Stimulated activated CD8-positive, alpha-beta memory T cell treated with anti-CD3 and anti-CD28 coated beads, Interleukin-15, amount 100 ng/mL, for 1 hour (primary cell): ENCODE measurements at regions not wholly inside any gene's neighbourhood (a gene's known extent, or its start where the extent isn't known, plus 50 kb on each side); places are given as distances from the start of the nearest gene placed in this dataset.

Experiments
- DNase-seq: peaks from one replicate; pipeline ENCODE4 v3.0.0-alpha.2; 2020; ENCODE audit warnings: low read depth

- no peak for DNase-seq
These were observed 611.6 kb upstream of the CADM1 start for GRCh38 chr11:116115801-116116200.

GRCh38 chr11:116114198-116114651, 610.0 kb upstream of the CADM1 start:
- no peak for DNase-seq

GRCh38 chr11:116112087-116112935, 608.1 kb upstream of the CADM1 start:
- no peak for DNase-seq

GRCh38 chr11:116111546-116111945, 607.3 kb upstream of the CADM1 start:
- no peak for DNase-seq

- DNase-seq = no peak
These were observed 606.6 kb upstream of the CADM1 start for GRCh38 chr11:116110802-116111201.

GRCh38 chr11:116110356-116110755, 606.1 kb upstream of the CADM1 start:
- DNase-seq = no peak

GRCh38 chr11:116109228-116109627, 605.0 kb upstream of the CADM1 start:
- DNase-seq = no peak

- no peak for DNase-seq
These were observed 603.9 kb upstream of the CADM1 start for GRCh38 chr11:116108161-116108560.

- DNase-seq = no peak
These were observed 603.0 kb upstream of the CADM1 start for GRCh38 chr11:116107229-116107628.

- no peak for DNase-seq
These were observed 600.4 kb upstream of the CADM1 start for GRCh38 chr11:116104498-116105174.

- DNase-seq = no peak
These were observed 597.7 kb upstream of the CADM1 start for GRCh38 chr11:116101902-116102301.

GRCh38 chr11:116100016-116100415, 595.8 kb upstream of the CADM1 start:
- DNase-seq = no peak

GRCh38 chr11:116099541-116099940, 595.3 kb upstream of the CADM1 start:
- DNase-seq = no peak

GRCh38 chr11:116096272-116096995, 592.2 kb upstream of the CADM1 start:
- DNase-seq = no peak

- no peak for DNase-seq
These were observed 589.5 kb upstream of the CADM1 start for GRCh38 chr11:116093481-116094270.

GRCh38 chr11:116093065-116093464, 588.9 kb upstream of the CADM1 start:
- no peak for DNase-seq

- DNase-seq = no peak
These were observed 582.2 kb upstream of the CADM1 start for GRCh38 chr11:116086426-116086825.

- DNase-seq = no peak
These were observed 580.9 kb upstream of the CADM1 start for GRCh38 chr11:116085031-116085635.

- no peak for DNase-seq
These were observed 580.3 kb upstream of the CADM1 start for GRCh38 chr11:116084511-116084910.

- DNase-seq = no peak
These were observed 578.0 kb upstream of the CADM1 start for GRCh38 chr11:116082256-116082655.

- no peak for DNase-seq
These were observed 575.4 kb upstream of the CADM1 start for GRCh38 chr11:116079580-116079979.
